ENCODE measurements at regions not wholly inside any gene's neighbourhood (a gene's known extent, or its start where the extent isn't known, plus 50 kb on each side); places are given as distances from the start of the nearest gene placed in this dataset.
"Not testable (repeated sequence)": the region's sequence is repeated elsewhere in the genome, so short reads cannot be mapped to it uniquely, and the experiment has no call there.

- DNase-seq; intact Hi-C loops (cut with micrococcal nuclease); ATAC-seq: not testable (repeated sequence)
These were observed 287.0 kb downstream of the KIF20B start for GRCh38 chr10:89988361-89988760.

GRCh38 chr10:89992575-89992974 is 291.2 kb downstream of the KIF20B start:
- DNase-seq (no peak), ATAC-seq (no peak)

GRCh38 chr10:90007226-90007625 is 305.8 kb downstream of the KIF20B start:
- intact Hi-C loops (cut with micrococcal nuclease), result no loop called here
- no peak for DNase-seq
- ATAC-seq, result no peak

More at GRCh38 chr10:89992575-89992974, 291.2 kb downstream of the KIF20B start:
- intact Hi-C loops (cut with micrococcal nuclease), result no loop called here

GRCh38 chr10:90011281-90011680 is 309.9 kb downstream of the KIF20B start:
- DNase-seq; intact Hi-C loops (cut with micrococcal nuclease); ATAC-seq: not testable (repeated sequence)

GRCh38 chr10:90018819-90019218 is 317.4 kb downstream of the KIF20B start:
- no peak for DNase-seq
- no peak for ATAC-seq
- intact Hi-C loops (cut with micrococcal nuclease), result no loop called here

GRCh38 chr10:90020506-90020905 is 319.1 kb downstream of the KIF20B start:
- intact Hi-C loops (cut with micrococcal nuclease), result no loop called here
- no peak for DNase-seq
- no peak for ATAC-seq

GRCh38 chr10:90023950-90024349 is 322.6 kb downstream of the KIF20B start:
- DNase-seq, result no peak
- intact Hi-C loops (cut with micrococcal nuclease), result no loop called here
- ATAC-seq, result no peak

- ATAC-seq (no peak), DNase-seq (no peak)
- intact Hi-C loops (cut with micrococcal nuclease), result no loop called here
These were observed 326.9 kb downstream of the KIF20B start for GRCh38 chr10:90028312-90028711.

GRCh38 chr10:90031776-90032175 is 330.4 kb downstream of the KIF20B start:
- no peak for DNase-seq
- no peak for ATAC-seq
- intact Hi-C loops (cut with micrococcal nuclease), result no loop called here

- ATAC-seq (no peak), DNase-seq (no peak)
- intact Hi-C loops (cut with micrococcal nuclease), result no loop called here
These were observed 331.1 kb downstream of the KIF20B start for GRCh38 chr10:90032519-90032918.

GRCh38 chr10:90034862-90035261 is 333.5 kb downstream of the KIF20B start:
- ATAC-seq; intact Hi-C loops (cut with micrococcal nuclease); DNase-seq: not testable (repeated sequence)

GRCh38 chr10:90041585-90041984 is 340.2 kb downstream of the KIF20B start:
- intact Hi-C loops (cut with micrococcal nuclease), result no loop called here
- no peak for DNase-seq
- no peak for ATAC-seq

- intact Hi-C loops (cut with micrococcal nuclease), result no loop called here
- DNase-seq (no peak), ATAC-seq (no peak)
These were observed 340.7 kb downstream of the KIF20B start for GRCh38 chr10:90042075-90042474.

- ATAC-seq, result no peak
- intact Hi-C loops (cut with micrococcal nuclease), result no loop called here
- DNase-seq, result no peak
These were observed 345.9 kb downstream of the KIF20B start for GRCh38 chr10:90047243-90047729.

GRCh38 chr10:90051053-90051452 is 349.7 kb downstream of the KIF20B start:
- intact Hi-C loops (cut with micrococcal nuclease), result no loop called here
- no peak for DNase-seq
- ATAC-seq, result no peak

GRCh38 chr10:90051474-90051873 is 350.1 kb downstream of the KIF20B start:
- intact Hi-C loops (cut with micrococcal nuclease), result no loop called here
- DNase-seq (no peak), ATAC-seq (peak; percentile 26)

- DNase-seq (no peak), ATAC-seq (no peak)
- intact Hi-C loops (cut with micrococcal nuclease), result no loop called here
These were observed 361.4 kb downstream of the KIF20B start for GRCh38 chr10:90062786-90063185.

- no peak for DNase-seq
- ATAC-seq, result no peak
- intact Hi-C loops (cut with micrococcal nuclease), result no loop called here
These were observed 362.9 kb downstream of the KIF20B start for GRCh38 chr10:90064295-90064694.

GRCh38 chr10:90066435-90066834 is 365.0 kb downstream of the KIF20B start:
- DNase-seq (no peak), ATAC-seq (no peak)
- intact Hi-C loops (cut with micrococcal nuclease), result no loop called here

- intact Hi-C loops (cut with micrococcal nuclease), result no loop called here
- no peak for DNase-seq
- ATAC-seq, result no peak
These were observed 374.6 kb downstream of the KIF20B start for GRCh38 chr10:90075995-90076394.

- intact Hi-C loops (cut with micrococcal nuclease), result no loop called here
- ATAC-seq, result no peak
These were observed 378.4 kb downstream of the KIF20B start for GRCh38 chr10:90079819-90080218.

More at GRCh38 chr10:90079819-90080218, 378.4 kb downstream of the KIF20B start:
- no peak for DNase-seq

All from left ventricle myocardium superior (tissue), 1 donor.